ENCODE measurements at regions not wholly inside any gene's neighbourhood (a gene's known extent, or its start where the extent isn't known, plus 50 kb on each side); places are given as distances from the start of the nearest gene placed in this dataset.

DNA sequence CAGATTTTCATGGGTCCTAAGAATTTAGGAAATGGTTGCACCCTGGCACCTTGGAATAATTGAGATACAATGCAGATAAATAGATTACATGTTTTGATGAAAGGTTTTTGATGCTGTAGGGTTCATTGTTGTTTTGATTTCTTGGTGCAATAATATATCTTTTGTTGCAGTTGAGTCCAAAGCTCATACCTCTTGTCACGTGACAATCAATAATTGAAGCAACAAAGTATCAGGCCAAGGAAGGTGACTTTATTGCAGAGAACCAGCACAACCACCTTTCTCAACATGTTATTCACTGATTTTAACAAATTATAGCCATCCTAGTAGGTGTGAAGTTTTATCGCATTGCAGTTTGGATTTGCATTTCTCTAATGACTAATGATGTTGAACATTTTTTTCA is 285.5 kb upstream of the SLCO3A1 start:
- H3K36me3 ChIP-seq (ENCODE audit: insufficient read depth, low read length) = no peaks in the 10 kb centered on the region
- H3K9ac ChIP-seq (ENCODE audit: low read length) = no peak overlapping the region
- H3K4me1 ChIP-seq (ENCODE audit: insufficient read depth, low read length) = no peaks in the 10 kb centered on the region
- H3K27ac ChIP-seq (ENCODE audit: low read depth, low read length) = no peak overlapping the region
- H3K9me3 ChIP-seq (ENCODE audit: low read length) = no peaks in the 10 kb centered on the region
- H3K27me3 ChIP-seq (ENCODE audit: control insufficient read depth in 1 of 2, insufficient read depth in 2 of 2, low read length in 2 of 2) = no peaks in the 10 kb centered on the region
- H3K4me3 ChIP-seq (ENCODE audit: low read depth in 1 of 2, low read length in 2 of 2) = no peak overlapping the region

DNA sequence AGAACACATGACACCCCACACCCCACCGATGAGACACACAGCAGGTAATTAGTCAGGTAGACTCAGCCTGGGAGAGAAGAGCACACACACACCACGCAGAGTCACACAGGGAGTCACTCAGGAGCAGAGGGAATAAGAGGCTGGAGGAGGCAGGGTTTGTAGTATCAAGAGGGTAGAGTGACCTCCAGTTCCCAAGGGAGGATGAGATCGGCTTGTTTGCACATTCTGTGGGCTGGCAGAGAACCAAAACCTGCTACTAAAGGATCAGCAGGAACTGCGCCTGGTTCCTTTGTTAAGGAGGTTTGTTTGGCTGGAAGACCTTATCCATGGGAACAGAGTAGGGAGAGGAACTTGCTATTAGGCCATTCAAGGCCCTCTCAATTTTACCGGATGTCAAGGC is 281.4 kb upstream of the SLCO3A1 start:
- no peak overlapping the region for H3K9ac ChIP-seq (ENCODE audit: low read length)
- no peaks in the 10 kb centered on the region for H3K36me3 ChIP-seq (ENCODE audit: insufficient read depth, low read length)
- H3K4me1 ChIP-seq (ENCODE audit: insufficient read depth, low read length) = no peaks in the 10 kb centered on the region
- no peaks in the 10 kb centered on the region for H3K27me3 ChIP-seq (ENCODE audit: control insufficient read depth in 1 of 2, insufficient read depth in 2 of 2, low read length in 2 of 2)
- no peaks in the 10 kb centered on the region for H3K9me3 ChIP-seq (ENCODE audit: low read length)
- no peak overlapping the region for H3K4me3 ChIP-seq (ENCODE audit: low read depth in 1 of 2, low read length in 2 of 2)
- no peak overlapping the region for H3K27ac ChIP-seq (ENCODE audit: low read depth, low read length)

GRCh38 chr15:91576096-91576495 is 277.4 kb upstream of the SLCO3A1 start:
- Histone ChIP-seq H3K27ac (ENCODE audit: low read depth, low read length) (no peak overlapping the region), H3K4me3 (ENCODE audit: low read depth in 1 of 2, low read length in 2 of 2) (no peak overlapping the region), H3K36me3 (ENCODE audit: insufficient read depth, low read length) (no peaks in the 10 kb centered on the region), H3K4me1 (ENCODE audit: insufficient read depth, low read length) (no peaks in the 10 kb centered on the region), H3K9me3 (ENCODE audit: low read length) (no peaks in the 10 kb centered on the region), H3K9ac (ENCODE audit: low read length) (no peak overlapping the region), H3K27me3 (ENCODE audit: control insufficient read depth in 1 of 2, insufficient read depth in 2 of 2, low read length in 2 of 2) (no peaks in the 10 kb centered on the region)

DNA sequence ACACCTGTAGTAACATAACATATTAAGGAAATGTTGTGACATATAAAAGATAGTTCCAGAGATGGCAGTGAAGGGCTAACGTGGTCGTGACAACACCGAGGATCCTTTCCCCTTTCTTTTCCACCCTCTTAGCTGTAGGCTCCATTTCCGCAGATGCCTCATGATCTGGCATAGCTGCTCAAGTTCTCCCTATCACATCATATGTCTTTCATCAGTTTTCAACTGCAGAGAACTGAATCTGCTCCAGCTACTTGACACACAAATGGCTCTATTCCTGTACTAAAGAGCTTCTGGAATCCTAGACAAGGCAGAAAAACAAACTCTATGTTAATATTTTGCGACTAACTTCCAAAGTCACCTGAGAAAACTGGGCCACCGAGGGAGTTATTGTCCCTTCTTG is 275.0 kb upstream of the SLCO3A1 start:
- Histone ChIP-seq H3K9me3 (ENCODE audit: low read length) (no peaks in the 10 kb centered on the region), H3K36me3 (ENCODE audit: insufficient read depth, low read length) (no peaks in the 10 kb centered on the region), H3K4me1 (ENCODE audit: insufficient read depth, low read length) (no peaks in the 10 kb centered on the region), H3K27me3 (ENCODE audit: control insufficient read depth in 1 of 2, insufficient read depth in 2 of 2, low read length in 2 of 2) (no peaks in the 10 kb centered on the region), H3K9ac (ENCODE audit: low read length) (no peak overlapping the region), H3K4me3 (ENCODE audit: low read depth in 1 of 2, low read length in 2 of 2) (no peak overlapping the region), H3K27ac (ENCODE audit: low read depth, low read length) (no peak overlapping the region)

GRCh38 chr15:91584895-91585294 is 268.6 kb upstream of the SLCO3A1 start:
- H3K4me3 ChIP-seq (ENCODE audit: low read depth in 1 of 2, low read length in 2 of 2) = no peak overlapping the region
- H3K4me1 ChIP-seq (ENCODE audit: insufficient read depth, low read length) = no peaks in the 10 kb centered on the region
- H3K9me3 ChIP-seq (ENCODE audit: low read length) = no peaks in the 10 kb centered on the region
- no peaks in the 10 kb centered on the region for H3K36me3 ChIP-seq (ENCODE audit: insufficient read depth, low read length)
- no peak overlapping the region for H3K27ac ChIP-seq (ENCODE audit: low read depth, low read length)
- H3K27me3 ChIP-seq (ENCODE audit: control insufficient read depth in 1 of 2, insufficient read depth in 2 of 2, low read length in 2 of 2) = no peaks in the 10 kb centered on the region
- H3K9ac ChIP-seq (ENCODE audit: low read length) = no peak overlapping the region

GRCh38 chr15:91586560-91586959 is 266.9 kb upstream of the SLCO3A1 start:
- Histone ChIP-seq H3K9me3 (ENCODE audit: low read length) (no peaks in the 10 kb centered on the region), H3K4me1 (ENCODE audit: insufficient read depth, low read length) (no peaks in the 10 kb centered on the region), H3K9ac (ENCODE audit: low read length) (no peak overlapping the region), H3K27ac (ENCODE audit: low read depth, low read length) (no peak overlapping the region), H3K36me3 (ENCODE audit: insufficient read depth, low read length) (no peaks in the 10 kb centered on the region), H3K4me3 (ENCODE audit: low read depth in 1 of 2, low read length in 2 of 2) (no peak overlapping the region), H3K27me3 (ENCODE audit: control insufficient read depth in 1 of 2, insufficient read depth in 2 of 2, low read length in 2 of 2) (no peaks in the 10 kb centered on the region)

DNA sequence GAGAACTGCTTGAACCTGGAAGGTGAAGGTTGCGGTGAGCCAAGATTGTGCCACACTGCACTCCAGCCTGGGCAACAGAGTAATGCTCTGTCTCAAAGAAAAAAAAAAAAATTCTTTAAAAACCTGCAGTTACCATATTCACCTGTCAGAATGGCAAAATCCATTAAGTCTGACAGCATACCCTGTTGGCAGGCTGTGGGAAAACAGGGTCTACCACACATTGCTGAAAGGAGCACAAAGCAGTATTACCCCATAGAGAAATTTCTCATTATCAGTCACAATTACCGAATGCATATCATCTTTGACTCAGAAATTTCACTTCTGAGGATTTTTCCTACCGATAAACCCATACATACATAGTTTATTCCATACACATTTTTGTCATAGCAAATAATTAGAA is 264.1 kb upstream of the SLCO3A1 start:
- H3K27me3 ChIP-seq (ENCODE audit: control insufficient read depth in 1 of 2, insufficient read depth in 2 of 2, low read length in 2 of 2) = no peaks in the 10 kb centered on the region
- H3K4me1 ChIP-seq (ENCODE audit: insufficient read depth, low read length) = no peaks in the 10 kb centered on the region
- H3K9me3 ChIP-seq (ENCODE audit: low read length) = no peaks in the 10 kb centered on the region
- H3K9ac ChIP-seq (ENCODE audit: low read length) = no peak overlapping the region
- no peak overlapping the region for H3K27ac ChIP-seq (ENCODE audit: low read depth, low read length)
- no peak overlapping the region for H3K4me3 ChIP-seq (ENCODE audit: low read depth in 1 of 2, low read length in 2 of 2)
- H3K36me3 ChIP-seq (ENCODE audit: insufficient read depth, low read length) = no peaks in the 10 kb centered on the region

- no peaks in the 10 kb centered on the region for H3K36me3 ChIP-seq (ENCODE audit: insufficient read depth, low read length)
- H3K9ac ChIP-seq (ENCODE audit: low read length) = no peak overlapping the region
- no peaks in the 10 kb centered on the region for H3K4me1 ChIP-seq (ENCODE audit: insufficient read depth, low read length)
- no peak overlapping the region for H3K4me3 ChIP-seq (ENCODE audit: low read depth in 1 of 2, low read length in 2 of 2)
- H3K27me3 ChIP-seq (ENCODE audit: control insufficient read depth in 1 of 2, insufficient read depth in 2 of 2, low read length in 2 of 2) = no peaks in the 10 kb centered on the region
- H3K27ac ChIP-seq (ENCODE audit: low read depth, low read length) = no peak overlapping the region
- no peaks in the 10 kb centered on the region for H3K9me3 ChIP-seq (ENCODE audit: low read length)
Measured at GRCh38 chr15:91592567-91592966, 260.9 kb upstream of the SLCO3A1 start.

- H3K4me1 ChIP-seq (ENCODE audit: insufficient read depth, low read length) = no peaks in the 10 kb centered on the region
- H3K27ac ChIP-seq (ENCODE audit: low read depth, low read length) = no peak overlapping the region
- H3K36me3 ChIP-seq (ENCODE audit: insufficient read depth, low read length) = no peaks in the 10 kb centered on the region
- no peaks in the 10 kb centered on the region for H3K9me3 ChIP-seq (ENCODE audit: low read length)
- H3K9ac ChIP-seq (ENCODE audit: low read length) = no peak overlapping the region
- no peaks in the 10 kb centered on the region for H3K27me3 ChIP-seq (ENCODE audit: control insufficient read depth in 1 of 2, insufficient read depth in 2 of 2, low read length in 2 of 2)
- no peak overlapping the region for H3K4me3 ChIP-seq (ENCODE audit: low read depth in 1 of 2, low read length in 2 of 2)
Measured at GRCh38 chr15:91593067-91593466, 260.4 kb upstream of the SLCO3A1 start.

- no peaks in the 10 kb centered on the region for H3K9me3 ChIP-seq (ENCODE audit: low read length)
- no peaks in the 10 kb centered on the region for H3K27me3 ChIP-seq (ENCODE audit: control insufficient read depth in 1 of 2, insufficient read depth in 2 of 2, low read length in 2 of 2)
- H3K4me1 ChIP-seq (ENCODE audit: insufficient read depth, low read length) = no peaks in the 10 kb centered on the region
- no peak overlapping the region for H3K9ac ChIP-seq (ENCODE audit: low read length)
- H3K27ac ChIP-seq (ENCODE audit: low read depth, low read length) = no peak overlapping the region
- no peaks in the 10 kb centered on the region for H3K36me3 ChIP-seq (ENCODE audit: insufficient read depth, low read length)
- no peak overlapping the region for H3K4me3 ChIP-seq (ENCODE audit: low read depth in 1 of 2, low read length in 2 of 2)
Measured at GRCh38 chr15:91593653-91594052, 259.9 kb upstream of the SLCO3A1 start.

DNA sequence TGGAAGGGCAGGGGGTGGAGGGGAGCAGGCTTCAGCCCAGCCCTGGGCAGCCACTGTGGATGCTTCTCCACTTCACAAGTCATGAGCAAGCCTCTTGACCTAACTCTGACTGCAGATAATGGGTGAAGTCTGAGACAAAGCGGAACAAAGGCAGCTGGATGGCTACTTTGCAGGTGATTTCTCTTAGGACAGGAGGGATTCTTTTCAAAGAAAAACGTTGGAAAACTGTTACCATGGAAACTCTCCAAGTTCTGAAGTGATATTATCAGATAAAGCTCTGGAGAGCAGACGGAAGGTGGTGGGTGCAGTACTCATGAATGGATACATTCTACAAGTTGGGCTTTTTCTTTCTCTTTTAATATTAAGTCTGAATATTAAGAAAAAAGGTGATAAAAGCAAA is 254.2 kb upstream of the SLCO3A1 start:
- H3K9ac ChIP-seq (ENCODE audit: low read length) = no peak overlapping the region
- H3K9me3 ChIP-seq (ENCODE audit: low read length) = no peaks in the 10 kb centered on the region
- H3K27me3 ChIP-seq (ENCODE audit: control insufficient read depth in 1 of 2, insufficient read depth in 2 of 2, low read length in 2 of 2) = no peaks in the 10 kb centered on the region
- H3K4me1 ChIP-seq (ENCODE audit: insufficient read depth, low read length) = no peaks in the 10 kb centered on the region
- no peaks in the 10 kb centered on the region for H3K36me3 ChIP-seq (ENCODE audit: insufficient read depth, low read length)
- H3K4me3 ChIP-seq (ENCODE audit: low read depth in 1 of 2, low read length in 2 of 2) = no peak overlapping the region
- H3K27ac ChIP-seq (ENCODE audit: low read depth, low read length) = no peak overlapping the region

- no peaks in the 10 kb centered on the region for H3K36me3 ChIP-seq (ENCODE audit: insufficient read depth, low read length)
- no peak overlapping the region for H3K27ac ChIP-seq (ENCODE audit: low read depth, low read length)
- H3K9me3 ChIP-seq (ENCODE audit: low read length) = no peaks in the 10 kb centered on the region
- no peaks in the 10 kb centered on the region for H3K4me1 ChIP-seq (ENCODE audit: insufficient read depth, low read length)
- no peak overlapping the region for H3K4me3 ChIP-seq (ENCODE audit: low read depth in 1 of 2, low read length in 2 of 2)
- H3K9ac ChIP-seq (ENCODE audit: low read length) = no peak overlapping the region
- H3K27me3 ChIP-seq (ENCODE audit: control insufficient read depth in 1 of 2, insufficient read depth in 2 of 2, low read length in 2 of 2) = no peaks in the 10 kb centered on the region
Measured at GRCh38 chr15:91603384-91604080, 250.0 kb upstream of the SLCO3A1 start.

Measured in muscle layer of colon (tissue), 2 donors.